PC-3 (cell line): ENCODE measurements at regions not wholly inside any gene's neighbourhood (a gene's known extent, or its start where the extent isn't known, plus 50 kb on each side); places are given as distances from the start of the nearest gene placed in this dataset.

Experiments
- EZH2 ChIP-seq: fragments of 300-600 bp; sonication (generic); IDR thresholded peaks from one replicate; pipeline ENCODE4 v1.6.1; 2017; ENCODE audit warnings: antibody characterized with exemption, mild to moderate bottlenecking, low read length; ENCODE audit not compliant: unreplicated experiment
- TF ChIP-seq, protein P1 (sequence below): fragments of 300-600 bp; sonication (generic); conservative IDR thresholded peaks from 2 replicates; pipeline ENCODE4 v1.5.1; 2017; ENCODE audit warnings: antibody characterized with exemption, low read depth, mild to moderate bottlenecking, low read length

DNA sequence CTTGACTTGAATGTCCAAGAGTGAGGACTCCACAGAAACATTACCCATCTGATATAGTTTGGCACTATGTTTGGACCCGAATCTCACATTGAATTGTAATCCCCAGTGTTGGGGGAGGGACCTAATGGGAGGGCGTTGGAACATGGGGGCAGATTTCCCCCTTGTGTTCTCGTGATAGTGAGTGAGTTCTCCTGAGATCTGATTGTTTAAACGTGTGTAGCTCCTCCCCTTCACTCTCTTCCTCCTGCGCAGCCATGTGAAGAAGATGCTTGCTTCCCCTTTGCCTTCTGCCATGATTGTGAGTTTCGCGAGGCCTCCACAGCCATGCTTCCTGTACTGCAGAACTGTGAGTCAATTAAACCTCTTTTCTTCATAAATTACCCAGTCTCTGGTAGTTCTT is 273.9 kb upstream of the TBC1D5 start:
- TF ChIP-seq, protein P1, sequence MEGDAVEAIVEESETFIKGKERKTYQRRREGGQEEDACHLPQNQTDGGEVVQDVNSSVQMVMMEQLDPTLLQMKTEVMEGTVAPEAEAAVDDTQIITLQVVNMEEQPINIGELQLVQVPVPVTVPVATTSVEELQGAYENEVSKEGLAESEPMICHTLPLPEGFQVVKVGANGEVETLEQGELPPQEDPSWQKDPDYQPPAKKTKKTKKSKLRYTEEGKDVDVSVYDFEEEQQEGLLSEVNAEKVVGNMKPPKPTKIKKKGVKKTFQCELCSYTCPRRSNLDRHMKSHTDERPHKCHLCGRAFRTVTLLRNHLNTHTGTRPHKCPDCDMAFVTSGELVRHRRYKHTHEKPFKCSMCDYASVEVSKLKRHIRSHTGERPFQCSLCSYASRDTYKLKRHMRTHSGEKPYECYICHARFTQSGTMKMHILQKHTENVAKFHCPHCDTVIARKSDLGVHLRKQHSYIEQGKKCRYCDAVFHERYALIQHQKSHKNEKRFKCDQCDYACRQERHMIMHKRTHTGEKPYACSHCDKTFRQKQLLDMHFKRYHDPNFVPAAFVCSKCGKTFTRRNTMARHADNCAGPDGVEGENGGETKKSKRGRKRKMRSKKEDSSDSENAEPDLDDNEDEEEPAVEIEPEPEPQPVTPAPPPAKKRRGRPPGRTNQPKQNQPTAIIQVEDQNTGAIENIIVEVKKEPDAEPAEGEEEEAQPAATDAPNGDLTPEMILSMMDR, result no peak
- TF ChIP-seq EZH2, result no peak
